Stimulated activated CD4-positive, alpha-beta T cell treated with anti-CD3 and anti-CD28 coated beads, Interleukin-4, amount 100 ng/mL, for 24 hours (primary cell): ENCODE measurements at regions not wholly inside any gene's neighbourhood (a gene's known extent, or its start where the extent isn't known, plus 50 kb on each side); places are given as distances from the start of the nearest gene placed in this dataset.

ENCODE experiments used
- DNase-seq: peaks from one replicate; pipeline ENCODE4 v3.0.0-alpha.2; 2020

DNA sequence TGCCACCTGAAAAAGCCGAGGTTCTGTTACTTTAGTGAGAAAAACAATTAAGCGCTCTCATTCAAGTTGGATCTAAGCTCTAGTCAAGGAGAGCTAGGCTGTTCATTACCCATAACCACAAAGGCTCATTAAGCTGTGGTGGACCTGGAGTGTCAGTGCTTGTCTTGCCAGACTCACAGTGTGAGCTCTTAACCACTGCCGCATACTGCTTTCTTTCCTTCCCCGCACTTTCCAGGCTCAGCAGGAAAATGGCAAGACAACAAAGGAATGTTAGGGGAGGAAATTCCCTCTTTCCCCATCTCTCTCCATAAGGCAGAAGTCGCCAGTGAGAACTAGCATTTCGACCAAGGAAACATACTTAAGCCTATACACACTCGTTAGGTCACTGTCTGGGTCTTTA, 467.3 kb downstream of the ENC1 start:
- DNase-seq: no peak

DNA sequence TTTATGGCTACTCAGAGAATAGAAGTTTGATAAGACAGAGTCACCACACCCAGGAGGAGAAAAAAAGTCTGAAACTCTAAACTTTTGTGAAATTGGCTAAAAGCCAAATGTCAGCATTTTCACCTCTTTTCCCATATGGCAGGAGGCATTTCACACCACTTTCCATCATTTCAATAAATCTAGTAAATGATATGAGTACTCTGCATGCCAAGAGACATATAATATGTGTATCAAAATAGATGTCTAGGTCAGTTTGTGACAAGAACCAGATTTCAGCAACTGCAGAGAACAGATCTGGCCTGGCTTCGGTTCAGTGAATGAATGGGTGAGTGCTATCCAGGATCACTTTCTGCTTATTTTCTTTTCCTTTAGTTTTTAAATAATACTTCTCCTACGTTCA, 470.8 kb downstream of the ENC1 start:
- DNase-seq: no peak

DNA sequence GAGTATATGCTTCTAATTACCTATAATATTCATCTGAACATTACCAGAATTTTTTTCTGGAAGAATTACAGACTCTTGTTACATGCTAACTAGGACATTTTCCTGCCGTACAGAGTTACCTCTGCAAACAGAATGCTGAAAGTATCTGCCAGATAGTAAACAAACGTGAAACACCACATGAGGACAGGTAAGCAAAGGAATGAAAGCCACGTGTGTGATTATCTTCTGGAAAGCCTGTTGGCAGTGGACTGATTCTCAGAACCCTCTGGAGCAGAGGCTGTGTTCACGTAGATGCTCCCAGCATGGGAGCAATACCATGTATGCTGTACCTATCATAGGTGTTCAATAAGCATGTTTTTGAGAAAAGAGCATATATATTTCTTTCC, 472.6 kb downstream of the ENC1 start:
- DNase-seq: no peak

DNA sequence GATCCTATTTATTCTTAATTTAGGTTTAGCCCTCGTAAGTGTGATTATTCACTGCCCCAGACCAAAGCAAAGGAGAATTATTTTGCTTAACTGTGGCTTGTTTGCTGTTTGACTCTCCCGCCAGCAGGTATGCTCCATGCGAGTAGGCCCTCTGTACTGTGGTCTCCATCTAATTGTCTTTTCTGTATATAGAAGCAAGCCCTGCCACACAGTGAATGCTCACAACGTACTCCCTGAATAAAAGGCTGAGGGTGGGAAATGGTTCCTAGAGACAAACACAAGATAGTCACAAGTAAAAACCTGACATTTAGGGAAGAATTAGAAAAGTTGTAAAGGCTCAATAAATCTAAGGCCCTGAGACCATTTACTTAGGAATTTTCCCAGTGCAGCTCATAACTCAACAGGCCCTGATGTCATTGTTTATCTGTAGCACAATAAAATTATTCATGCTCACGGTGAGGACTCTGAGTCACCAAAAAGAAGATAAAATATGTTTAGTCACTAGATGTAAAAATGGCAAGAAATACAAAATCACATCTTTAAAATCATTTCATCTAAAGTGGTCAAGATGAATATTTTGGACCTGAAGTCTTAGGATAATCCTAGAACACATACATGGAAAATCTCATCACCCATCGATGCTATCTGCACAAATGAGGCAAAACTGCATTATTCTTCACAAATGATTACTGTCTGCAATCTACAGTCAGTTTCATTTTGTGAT, 473.2 kb downstream of the ENC1 start:
- no peak for DNase-seq

DNA sequence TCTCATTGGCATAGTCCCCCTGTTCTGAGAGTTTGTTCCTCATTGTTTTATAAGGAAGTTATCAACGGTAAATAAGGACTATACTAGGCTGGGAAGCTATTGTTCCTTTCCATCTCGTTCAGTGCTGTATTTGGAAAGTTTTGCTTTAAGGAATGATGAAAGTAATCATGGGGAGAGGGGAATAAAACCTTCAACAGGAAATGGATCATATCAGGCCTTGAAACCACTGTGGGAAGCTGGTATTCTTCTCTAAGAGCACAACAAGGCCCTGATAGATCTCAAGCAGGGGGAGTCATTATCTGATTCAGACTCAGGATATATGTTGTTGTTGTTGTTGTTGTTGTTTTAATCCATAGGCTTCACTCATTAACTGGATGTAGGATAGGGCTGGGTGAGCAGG, 474.5 kb downstream of the ENC1 start:
- no peak for DNase-seq

DNA sequence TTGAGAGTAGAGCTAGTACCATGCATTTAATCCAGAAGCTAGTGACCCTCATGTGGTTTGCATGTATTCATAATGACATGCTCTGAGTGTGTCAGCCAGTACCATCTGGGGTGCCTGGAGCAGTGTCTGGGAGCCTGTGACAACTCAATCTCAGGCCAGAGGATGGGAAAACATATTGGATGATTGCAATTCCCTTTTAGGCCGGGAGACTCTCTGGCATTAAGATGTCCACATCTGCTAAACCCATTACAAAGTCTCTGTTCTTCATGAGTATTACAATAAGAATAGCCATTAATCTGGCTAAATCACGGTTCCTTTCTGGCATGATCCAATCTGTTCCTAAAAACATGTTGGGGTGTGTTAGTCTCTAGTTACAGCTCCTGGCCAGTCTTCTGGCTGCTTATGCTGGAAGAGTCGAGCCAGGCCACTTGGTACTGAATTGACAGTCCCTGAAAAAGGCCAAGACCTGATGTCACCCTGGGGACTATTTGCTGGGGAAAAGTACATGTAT, 475.7 kb downstream of the ENC1 start:
- no peak for DNase-seq

DNA sequence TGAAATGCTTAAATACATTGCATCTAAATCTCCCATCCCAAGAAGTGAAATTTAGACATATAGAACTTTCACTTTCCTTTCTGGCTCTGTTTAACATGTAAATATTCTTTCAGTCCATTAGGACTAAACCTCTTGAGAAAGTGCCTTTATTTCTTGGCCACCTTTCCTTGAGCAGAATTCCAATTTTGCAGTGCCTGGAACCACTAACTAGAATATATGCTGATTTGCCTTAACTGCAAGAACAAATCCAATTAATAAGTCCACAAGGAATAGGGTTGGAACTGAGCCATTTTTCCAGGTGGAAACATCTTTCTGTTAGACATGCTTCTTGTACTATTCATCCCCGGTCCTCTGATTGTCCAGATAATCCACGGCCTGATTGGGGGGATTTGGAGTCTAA, 478.0 kb downstream of the ENC1 start:
- DNase-seq: no peak

DNA sequence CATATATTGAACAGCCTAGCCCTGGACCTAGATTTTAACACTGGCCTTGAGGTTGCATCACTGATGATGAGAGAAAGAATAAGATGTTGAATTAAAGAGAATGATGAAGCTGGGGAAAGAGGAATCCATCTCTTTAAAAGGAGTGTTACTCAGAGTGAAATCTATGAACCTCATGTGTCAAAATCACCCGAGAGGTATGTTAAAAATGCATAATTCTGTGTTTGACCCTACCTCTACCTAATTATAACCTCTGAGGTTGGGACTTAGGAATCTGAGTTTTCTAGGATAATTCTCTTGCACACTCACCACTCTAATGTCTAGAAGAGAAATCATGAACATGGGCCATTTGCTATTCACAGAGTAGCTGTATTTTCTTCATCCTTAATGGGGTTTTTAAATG, 479.4 kb downstream of the ENC1 start:
- DNase-seq: no peak

DNA sequence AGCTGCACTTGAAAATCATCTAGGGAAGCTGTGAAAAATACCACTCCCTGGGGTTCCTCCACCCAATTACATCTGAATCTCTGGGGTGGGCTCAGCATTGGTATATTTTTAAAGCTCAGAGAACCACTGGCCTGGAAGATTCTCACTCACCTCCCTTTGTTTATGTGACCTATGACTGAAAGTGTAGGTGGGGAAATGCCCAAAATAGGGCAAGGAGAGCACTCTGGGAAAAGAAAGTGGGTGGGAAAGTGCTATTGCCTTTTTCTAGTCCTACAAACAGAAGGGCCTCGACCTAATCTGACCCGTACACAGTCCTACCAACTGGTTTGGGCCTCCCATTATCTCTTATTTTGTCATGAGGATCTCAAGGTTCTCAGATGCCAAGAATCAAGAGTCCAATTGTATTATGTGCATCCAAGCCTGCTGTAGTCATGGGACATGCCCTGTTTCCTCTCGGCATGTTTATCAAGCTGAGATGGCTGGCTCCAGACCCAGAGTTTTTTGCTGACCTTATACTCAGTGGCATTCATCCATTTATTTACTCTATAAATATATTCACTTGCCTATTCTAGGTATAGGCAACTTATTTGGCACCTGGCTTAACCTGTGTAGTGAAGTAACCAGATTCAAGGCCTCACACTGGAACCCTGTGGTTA, 483.7 kb downstream of the ENC1 start:
- DNase-seq: no peak

DNA sequence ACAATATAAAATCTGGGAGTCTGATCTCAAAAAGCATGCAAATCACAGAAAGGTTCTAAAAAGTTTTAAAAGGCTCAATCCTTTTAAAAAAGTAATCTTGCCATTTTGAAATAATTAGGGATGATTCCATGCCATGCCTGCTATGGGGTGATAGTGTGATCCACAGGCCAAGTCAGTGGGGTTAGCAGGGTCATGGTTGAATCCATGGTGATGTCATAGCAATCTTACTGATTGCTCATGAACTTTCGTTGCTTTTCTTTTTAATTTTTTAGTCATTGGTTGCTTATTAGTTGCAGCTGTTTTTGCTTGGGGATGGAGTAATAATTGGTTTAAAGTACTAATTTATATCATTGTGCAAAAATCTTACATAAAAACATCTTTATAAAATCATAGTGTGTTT, 485.0 kb downstream of the ENC1 start:
- no peak for DNase-seq

DNA sequence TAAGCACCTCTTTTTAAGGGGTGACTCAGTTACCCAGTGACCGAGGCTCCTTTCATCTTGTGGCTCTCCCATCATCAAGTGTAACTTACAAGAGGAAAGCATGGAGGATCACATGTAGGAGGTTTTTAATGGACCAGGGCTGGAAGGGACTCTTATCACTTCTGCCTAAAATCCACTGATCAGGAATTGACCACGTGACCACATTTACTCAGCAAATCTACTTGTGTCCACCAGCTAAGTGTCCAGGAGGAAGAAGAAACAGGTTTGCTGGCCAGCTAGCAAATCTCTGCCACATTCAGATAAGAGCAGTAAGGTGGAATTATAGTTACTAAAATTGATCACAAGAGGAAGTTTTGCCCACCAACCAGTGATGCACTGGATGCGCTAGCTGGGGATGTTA, 486.0 kb downstream of the ENC1 start:
- no peak for DNase-seq

DNA sequence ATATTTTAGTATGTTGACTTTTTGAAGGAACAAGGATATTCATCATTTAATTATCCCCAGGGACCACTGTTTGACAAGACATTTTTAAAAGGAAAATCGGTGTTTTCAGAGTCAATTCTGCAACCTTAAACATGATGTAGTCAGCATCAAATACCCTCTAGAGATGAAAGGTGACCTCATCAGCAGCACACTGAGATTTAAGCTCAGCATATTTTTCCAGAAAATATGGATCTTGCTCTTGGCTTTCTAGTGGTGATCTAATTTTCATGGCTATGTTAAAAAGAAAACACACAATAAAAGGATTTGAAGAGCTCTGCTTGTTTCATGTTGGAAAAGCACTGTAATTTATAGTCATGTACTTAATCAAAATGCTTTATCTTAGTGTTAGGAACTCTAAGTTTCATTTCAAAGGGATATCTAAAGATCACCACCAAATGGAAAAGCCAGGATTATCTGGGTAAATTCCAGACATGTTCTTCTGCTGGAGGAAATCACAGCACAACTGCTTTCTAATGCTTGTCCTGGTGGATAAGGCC, 487.2 kb downstream of the ENC1 start:
- DNase-seq: no peak

DNA sequence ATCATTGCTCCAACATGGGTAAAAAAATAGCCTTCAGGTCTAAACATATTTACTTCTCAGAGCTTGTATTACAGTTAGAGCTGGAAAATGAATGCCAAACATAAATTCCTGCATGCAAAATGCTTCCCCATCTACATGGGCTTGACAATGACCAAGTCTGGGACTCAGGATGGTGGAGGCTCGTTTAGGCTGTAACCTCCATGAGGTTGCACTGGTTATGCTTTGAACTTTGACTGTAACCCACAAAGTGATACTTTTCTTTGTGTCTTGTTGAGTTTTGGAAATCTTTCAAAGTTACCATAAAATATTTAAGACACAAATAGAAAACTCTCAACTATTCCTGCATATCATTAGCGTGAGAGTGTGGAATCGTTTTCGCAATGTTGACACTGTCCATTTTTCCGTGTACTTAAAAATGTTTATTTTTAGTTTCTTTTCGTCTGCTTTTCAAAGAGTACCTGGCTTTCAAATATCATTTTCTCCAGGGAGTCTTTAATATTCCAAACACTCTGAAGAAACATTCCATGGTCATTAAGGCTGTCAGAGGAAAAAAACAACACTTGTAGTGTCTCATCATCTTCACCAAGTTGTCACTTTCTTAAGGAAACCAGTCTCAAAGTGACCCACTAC, 487.8 kb downstream of the ENC1 start:
- DNase-seq: no peak

DNA sequence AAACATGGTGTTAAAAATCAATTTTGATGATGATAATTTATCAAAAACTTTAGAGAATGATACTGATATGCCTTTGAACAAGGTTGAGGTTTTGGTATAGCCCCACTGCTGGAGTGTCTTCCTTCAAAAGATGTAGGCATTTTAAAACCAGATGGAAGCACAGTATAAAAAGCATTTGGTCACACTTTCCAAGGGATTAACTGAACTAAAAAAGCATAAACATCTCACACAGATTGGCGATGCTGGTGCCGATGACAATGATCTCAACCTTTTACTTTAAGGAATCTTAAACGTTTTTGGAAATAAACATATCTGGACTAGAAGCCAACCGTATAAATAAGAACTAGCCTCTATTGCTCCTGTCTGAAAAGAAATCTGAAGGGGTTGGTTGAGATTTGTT, 488.4 kb downstream of the ENC1 start:
- no peak for DNase-seq

DNA sequence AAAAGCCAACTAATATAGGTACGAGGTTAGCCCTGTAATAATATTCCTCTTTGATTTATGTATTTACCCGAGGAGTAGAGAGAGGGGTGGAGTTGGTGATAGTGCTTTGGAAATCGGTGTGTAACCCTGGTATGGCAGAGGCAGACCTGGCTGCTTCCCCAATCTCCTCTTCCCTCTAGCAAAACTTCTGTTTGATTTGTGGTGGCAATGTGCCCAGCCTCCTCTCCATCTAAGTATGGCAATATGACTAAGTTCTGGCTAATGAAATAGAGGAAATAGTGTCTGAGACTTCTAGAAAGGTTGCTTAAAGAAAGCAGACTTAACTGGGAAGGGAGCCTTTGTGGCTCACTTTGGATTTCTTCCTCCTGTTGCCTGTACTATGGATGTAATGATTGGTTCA, 491.1 kb downstream of the ENC1 start:
- no peak for DNase-seq

DNA sequence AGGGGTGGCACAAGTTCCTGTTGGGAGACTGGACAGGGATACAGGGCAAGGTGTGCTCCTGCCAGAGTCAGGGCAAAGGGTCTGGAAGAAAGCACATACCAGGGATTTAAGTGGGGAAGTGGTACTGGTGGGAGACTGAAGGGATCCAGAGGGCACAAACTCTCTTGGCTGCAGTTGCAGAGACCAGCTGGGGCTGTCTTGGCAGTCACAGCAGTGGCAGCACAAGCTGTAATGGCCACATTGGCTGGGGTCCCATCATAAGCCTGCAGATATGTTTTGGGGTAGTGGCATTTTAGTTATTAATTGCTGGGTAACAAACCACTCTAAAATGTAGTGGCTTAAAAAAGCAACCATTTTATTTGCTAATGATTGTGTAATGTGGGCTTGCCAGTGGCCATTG, 492.2 kb downstream of the ENC1 start:
- no peak for DNase-seq

DNA sequence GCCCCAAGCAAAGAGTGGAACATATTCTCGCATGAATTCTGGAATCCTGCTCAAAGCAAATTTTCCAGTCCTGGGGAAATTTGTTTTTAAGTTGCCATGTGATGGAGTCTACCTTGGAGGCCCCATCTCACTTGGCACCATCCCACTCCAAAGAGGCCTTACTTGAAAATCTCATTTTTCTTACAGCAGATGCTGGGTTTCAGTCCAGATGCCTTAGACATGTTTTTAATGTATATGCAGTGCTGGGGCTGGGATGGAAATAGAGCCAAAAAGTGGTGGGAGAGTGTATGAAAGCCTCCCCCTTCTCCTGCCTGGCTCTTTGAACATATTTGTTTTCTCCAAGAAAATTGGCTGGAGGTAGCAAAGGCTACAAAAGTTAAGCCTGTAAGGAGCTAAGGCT, 493.7 kb downstream of the ENC1 start:
- no peak for DNase-seq

DNA sequence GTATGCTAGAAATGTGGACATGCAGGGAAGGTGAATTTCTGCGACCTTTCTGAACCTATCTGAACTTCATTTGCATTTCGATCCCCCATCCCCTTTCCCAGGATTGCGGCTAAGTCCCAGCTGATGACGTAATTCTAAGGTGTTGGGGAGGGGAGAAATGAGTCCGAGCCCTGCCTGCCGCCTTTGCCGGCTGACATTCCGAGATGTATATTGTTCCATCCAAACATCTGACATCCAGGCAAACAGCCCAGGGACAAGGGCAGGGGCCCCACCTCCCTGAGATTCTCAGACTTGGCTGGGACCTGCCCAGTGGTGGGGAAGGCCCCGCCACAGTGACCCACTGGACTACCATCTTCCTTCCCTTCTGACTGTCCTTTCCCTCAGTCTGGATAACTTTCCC, 494.6 kb downstream of the ENC1 start:
- no peak for DNase-seq

DNA sequence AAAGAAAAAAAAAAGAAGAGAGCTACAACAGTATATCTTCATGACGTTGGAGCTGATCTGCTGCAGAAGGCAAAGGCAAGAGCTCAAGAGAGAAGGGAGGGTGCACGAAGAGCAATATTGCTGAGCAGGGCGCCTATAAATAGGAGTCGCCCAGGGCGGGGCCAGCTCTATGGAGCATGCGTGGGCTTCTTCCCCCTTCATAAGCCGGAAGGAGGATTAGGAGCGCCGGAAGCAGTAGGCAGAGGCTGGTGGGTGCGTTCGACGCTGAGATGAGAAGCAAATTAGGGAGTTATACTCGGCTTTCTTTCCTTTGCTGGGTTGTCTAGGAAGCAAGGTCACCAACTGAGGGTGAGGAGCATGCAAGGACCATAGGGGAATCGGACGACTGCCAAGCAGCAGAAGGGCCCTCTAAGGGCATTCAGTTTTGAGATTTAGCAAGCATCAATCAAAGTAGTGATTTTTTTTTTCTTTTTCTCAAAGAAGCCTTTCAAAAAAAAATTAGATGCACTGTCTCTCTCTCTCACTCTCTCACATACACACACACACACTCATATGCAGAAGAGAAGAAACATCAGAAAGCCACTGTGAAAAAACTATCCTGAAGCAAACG, 496.7 kb downstream of the ENC1 start:
- no peak for DNase-seq

DNA sequence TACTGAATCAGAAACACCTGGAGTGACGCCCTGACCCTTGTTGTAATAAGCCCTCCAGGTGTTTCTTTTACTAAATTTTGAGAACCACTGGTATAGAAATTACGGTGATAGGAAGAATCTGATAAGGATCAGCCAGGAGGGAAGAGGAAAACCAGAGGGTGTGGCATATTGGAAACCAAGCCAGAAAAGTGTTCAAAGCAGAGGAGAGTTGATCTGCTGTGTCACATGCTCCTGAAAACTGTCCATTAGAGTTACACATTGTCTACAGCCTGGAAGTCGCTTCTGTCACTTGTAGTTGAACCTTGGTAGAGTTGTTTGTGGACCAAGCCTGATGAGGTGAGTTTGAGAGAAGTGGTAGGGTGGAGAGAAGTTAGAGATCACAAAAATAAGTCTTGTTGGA, 497.4 kb downstream of the ENC1 start:
- DNase-seq: no peak

DNA sequence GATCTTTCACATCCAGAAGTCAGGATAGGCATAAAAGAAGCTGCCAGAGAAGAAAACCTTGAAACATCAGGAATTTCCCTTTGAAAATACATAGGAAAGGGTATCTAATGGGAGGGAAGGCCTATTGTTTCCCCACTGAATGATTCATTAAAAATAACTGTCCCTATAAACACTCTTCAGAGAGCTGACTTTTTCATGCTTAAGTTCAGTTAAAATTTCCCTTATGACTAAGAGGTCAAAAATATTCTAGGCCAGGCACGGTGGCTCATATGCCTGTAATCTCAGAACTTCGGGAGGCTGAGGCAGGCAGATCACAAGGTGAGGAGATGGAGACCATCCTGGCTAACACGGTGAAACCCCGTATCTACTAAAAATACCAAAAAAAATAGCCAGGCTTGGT, 499.5 kb downstream of the ENC1 start:
- DNase-seq: no peak

DNA sequence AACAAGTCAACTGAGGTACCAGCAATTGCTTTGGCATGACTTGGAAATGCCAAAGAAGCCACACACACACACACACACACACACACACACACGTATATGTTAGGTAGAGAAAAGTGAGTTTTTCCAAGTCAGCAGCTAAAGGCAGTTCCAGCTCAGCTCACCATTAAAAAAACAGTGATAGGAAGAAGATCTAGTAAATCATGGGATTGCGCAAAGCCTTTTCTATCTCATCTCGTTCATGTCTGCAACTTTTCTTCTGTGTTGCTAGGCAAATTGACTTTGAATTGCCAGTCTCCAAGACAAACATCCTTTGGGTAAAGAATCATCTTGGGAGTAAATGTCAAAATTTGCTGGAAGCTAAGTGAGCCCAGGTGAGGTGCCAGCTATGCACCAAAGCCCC, 500.1 kb downstream of the ENC1 start:
- no peak for DNase-seq

DNA sequence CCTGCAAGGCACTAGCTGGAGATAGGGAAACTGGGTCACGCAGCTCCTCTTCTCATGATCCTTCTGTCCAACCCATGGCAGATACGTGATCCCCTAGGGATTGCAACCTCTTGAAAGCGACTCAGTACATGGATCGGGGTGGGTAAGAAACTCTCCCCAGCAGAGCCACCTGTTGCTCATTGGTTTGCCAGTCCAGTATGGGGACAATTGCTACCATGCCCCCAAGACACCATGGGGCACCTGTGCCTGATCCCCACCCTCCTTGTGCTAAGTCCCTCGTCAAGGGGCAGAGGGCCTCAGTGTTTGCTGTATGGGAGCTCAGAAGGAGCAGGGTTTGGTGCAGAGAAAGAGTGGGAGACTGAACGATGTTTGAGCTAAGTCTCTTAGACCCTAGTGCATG, 500.9 kb downstream of the ENC1 start:
- no peak for DNase-seq

DNA sequence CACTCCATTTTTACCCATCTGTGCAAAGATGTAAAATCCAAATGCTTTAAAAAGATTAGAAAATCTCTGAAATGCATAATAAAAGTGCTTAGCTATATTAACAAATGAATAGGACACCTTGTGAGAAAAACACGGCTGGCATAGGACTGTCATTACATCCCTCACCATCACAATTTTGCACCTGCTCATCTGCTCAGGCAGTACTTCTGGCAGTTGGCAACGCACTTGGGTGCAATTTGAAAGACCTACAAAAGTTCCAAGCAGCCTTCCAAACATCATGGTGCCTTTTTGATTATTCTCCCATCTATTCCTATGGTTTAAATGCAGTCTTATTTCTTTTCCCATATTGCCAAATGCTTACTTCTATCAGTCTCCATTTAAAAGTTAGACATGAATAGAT, 501.8 kb downstream of the ENC1 start:
- no peak for DNase-seq
